H1 (cell line): ENCODE measurements at regions not wholly inside any gene's neighbourhood (a gene's known extent, or its start where the extent isn't known, plus 50 kb on each side); places are given as distances from the start of the nearest gene placed in this dataset.

ENCODE experiments used
- EZH2 ChIP-seq: fragments of 200-600 bp; sonication (generic); IDR thresholded peaks from 2 replicates; pipeline ENCODE4 v1.7.1; 2012; ENCODE audit warnings: low read depth, mild to moderate bottlenecking, moderate library complexity, low read length, inconsistent platforms; ENCODE audit not compliant: severe bottlenecking
- TBP ChIP-seq: IDR thresholded peaks from 2 replicates; pipeline ENCODE4 v1.6.1; 2011; ENCODE audit warnings: low read depth, low read length, improper control_type of control experiment
- TF ChIP-seq, protein P1 (sequence below), 3 experiments: IDR thresholded peaks; 1 replicate in 2 of 3; 2 replicates in 1 of 3; pipeline versions ENCODE4 v1.5.1 to v1.6.1; 2011; ENCODE audit warnings: low read length in 3 of 3, mild to moderate bottlenecking in 3 of 3, inconsistent platforms in 2 of 3, low read depth in 1 of 3, moderate library complexity in 1 of 3; ENCODE audit not compliant: insufficient read depth in 1 of 3; ENCODE audit errors: control extremely low read depth in 1 of 3

DNA sequence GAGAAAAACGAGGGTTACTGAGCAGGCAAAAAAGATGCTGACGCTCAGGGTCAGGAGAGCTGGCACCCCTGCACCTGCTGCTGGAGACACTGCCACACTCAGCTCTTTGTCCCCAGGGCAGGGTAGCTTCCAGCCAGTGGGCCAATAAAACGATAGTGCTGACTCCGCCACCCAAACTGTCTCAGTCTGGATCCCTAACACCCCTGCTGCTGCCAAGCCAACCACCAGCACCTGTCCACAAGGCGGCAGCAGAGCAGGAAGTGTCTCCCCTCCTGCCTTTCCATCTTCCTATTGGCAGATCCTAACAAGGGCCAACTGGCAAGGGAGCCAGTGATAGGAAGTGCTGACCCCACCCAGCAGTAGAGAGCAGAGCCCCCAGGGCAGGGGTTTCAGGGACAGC is 531.5 kb upstream of the SALL3 start:
- TF ChIP-seq, protein P1, sequence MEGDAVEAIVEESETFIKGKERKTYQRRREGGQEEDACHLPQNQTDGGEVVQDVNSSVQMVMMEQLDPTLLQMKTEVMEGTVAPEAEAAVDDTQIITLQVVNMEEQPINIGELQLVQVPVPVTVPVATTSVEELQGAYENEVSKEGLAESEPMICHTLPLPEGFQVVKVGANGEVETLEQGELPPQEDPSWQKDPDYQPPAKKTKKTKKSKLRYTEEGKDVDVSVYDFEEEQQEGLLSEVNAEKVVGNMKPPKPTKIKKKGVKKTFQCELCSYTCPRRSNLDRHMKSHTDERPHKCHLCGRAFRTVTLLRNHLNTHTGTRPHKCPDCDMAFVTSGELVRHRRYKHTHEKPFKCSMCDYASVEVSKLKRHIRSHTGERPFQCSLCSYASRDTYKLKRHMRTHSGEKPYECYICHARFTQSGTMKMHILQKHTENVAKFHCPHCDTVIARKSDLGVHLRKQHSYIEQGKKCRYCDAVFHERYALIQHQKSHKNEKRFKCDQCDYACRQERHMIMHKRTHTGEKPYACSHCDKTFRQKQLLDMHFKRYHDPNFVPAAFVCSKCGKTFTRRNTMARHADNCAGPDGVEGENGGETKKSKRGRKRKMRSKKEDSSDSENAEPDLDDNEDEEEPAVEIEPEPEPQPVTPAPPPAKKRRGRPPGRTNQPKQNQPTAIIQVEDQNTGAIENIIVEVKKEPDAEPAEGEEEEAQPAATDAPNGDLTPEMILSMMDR (IDR thresholded peaks at IDR 0.05; ENCODE audit: control extremely low read depth in 1 of 3, insufficient read depth in 1 of 3, low read depth in 1 of 3, low read length in 3 of 3): peak; percentile 54 to 77 (median 76)
- TF ChIP-seq TBP (no peak), EZH2 (no peak)
